GM12872 (cell line): ENCODE measurements at regions not wholly inside any gene's neighbourhood (a gene's known extent, or its start where the extent isn't known, plus 50 kb on each side); places are given as distances from the start of the nearest gene placed in this dataset.

Experiments used
- CTCF ChIP-seq: IDR thresholded peaks from 3 replicates; pipeline ENCODE4 v1.5.1; 2011; ENCODE audit warnings: low read depth, mild to moderate bottlenecking, low read length, moderate library complexity; ENCODE audit not compliant: insufficient read depth

- no peak for TF ChIP-seq CTCF
Measured at GRCh38 chr14:94717808-94718207, 52.1 kb downstream of the GSC start.

GRCh38 chr14:94716976-94717375, 52.9 kb downstream of the GSC start:
- TF ChIP-seq CTCF: no peak

GRCh38 chr14:94713115-94713514, 56.8 kb downstream of the GSC start:
- TF ChIP-seq CTCF: no peak

GRCh38 chr14:94710731-94711130, 59.2 kb downstream of the GSC start:
- TF ChIP-seq CTCF: no peak

- no peak for TF ChIP-seq CTCF
Measured at GRCh38 chr14:94707494-94707893, 62.4 kb downstream of the GSC start.

GRCh38 chr14:94706133-94706532, 63.8 kb downstream of the GSC start:
- TF ChIP-seq CTCF: no peak

- no peak for TF ChIP-seq CTCF
Measured at GRCh38 chr14:94702629-94703028, 67.3 kb downstream of the GSC start.

GRCh38 chr14:94701861-94702370, 68.0 kb downstream of the GSC start:
- no peak for TF ChIP-seq CTCF
